Glomerular visceral epithelial cell (primary cell): ENCODE measurements at regions not wholly inside any gene's neighbourhood (a gene's known extent, or its start where the extent isn't known, plus 50 kb on each side); places are given as distances from the start of the nearest gene placed in this dataset.
A peak's percentile ranks its signal among the peaks of the same experiment; 100 is the strongest.
"Not testable (repeated sequence)": the region's sequence is repeated elsewhere in the genome, so short reads cannot be mapped to it uniquely, and the experiment has no call there.

Source experiments
- DNase-seq: peaks from one replicate; pipeline ENCODE4 v3.0.0-alpha.2; 2016; ENCODE audit errors: extremely low spot score

DNA sequence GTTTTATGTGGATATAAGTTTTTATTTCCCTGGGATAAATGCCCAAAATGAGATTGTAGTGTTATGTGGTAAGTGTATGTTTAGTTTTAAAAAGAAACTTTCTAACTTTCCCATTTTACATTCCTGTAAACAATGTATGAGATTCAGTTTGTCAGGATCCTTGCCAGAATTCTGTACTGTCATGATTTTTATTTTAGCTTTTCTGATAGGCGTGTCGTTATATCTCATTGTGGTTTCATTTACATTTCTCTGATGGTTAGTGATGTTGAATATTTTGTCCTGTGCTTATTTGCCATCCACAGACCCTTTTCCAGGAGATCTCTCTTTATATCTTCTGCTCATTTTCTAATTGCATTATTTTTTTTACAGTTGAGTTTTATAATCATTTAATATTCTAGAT is 245.6 kb upstream of the CDH2 start:
- DNase-seq, result no peak

DNA sequence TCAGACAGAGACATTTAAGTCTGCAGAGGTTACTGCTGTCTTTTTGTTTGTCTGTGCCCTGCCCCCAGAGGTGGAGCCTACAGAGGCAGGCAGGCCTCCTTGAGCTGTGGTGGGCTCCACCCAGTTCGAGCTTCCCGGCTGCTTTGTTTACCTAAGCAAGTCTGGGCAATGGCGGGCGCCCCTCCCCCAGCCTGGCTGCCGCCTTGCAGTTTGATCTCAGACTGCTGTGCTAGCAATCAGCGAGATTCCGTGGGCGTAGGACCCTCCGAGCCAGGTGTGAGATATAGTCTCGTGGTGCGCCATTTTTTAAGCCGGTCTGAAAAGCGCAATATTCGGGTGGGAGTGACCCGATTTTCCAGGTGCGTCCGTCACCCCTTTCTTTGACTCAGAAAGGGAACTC is 245.0 kb upstream of the CDH2 start:
- DNase-seq, result not testable (repeated sequence)

DNA sequence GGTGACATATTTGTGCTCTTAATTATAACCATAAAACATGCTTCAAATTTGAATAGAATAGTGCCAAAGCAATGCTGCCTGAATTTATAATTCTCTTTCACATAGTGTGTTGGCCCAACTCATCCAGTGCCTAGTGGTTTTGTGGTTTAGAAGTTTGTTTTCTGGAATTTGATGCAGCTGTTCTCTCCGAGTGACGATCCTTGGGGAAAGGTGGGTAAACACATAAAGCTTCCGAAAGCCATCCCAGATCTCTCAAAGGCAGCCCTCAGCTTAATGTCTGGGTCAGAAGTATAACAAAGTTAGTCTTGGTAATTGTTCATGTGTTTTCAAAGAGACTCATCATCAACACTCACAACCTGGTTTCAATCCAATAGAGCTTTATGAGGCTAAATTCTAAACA is 235.6 kb upstream of the CDH2 start:
- no peak for DNase-seq

DNA sequence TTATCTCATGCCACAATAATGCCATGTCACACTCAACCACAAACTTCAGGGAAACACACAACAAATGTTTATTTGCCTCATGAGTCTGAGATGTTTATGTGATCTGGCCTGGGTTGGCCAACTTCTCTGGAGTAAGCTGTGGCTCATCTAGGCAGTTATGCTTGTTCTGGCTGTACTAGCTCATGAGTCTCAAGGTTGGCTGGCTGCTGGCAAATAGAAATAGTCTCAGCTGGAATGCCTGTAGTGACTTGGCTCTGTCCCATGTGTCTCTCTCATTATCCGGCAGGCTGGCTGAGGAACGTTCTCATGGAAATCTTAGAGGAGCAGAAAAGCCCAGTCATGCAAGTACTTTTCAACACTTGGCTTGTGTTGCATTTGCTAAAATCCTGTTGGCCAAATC is 234.9 kb upstream of the CDH2 start:
- no peak for DNase-seq

DNA sequence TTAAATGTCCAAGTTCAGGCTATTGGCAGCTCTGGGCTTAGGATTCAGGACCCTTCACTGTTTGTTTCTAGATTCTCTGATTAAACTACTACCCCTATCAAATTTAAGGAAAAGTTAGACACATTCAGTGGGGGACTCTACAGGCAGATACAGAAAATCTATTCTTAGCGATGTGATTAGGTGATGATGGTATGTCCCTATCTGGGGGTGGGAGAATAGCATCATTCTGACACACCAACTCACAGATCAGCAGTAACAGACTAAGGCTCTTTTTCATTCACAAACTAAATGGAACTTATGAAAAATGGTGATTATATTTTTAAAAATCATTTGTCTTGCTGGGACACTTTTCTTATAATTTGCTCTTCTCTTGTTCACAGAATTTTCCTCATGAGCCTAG is 232.9 kb upstream of the CDH2 start:
- DNase-seq, result no peak

DNA sequence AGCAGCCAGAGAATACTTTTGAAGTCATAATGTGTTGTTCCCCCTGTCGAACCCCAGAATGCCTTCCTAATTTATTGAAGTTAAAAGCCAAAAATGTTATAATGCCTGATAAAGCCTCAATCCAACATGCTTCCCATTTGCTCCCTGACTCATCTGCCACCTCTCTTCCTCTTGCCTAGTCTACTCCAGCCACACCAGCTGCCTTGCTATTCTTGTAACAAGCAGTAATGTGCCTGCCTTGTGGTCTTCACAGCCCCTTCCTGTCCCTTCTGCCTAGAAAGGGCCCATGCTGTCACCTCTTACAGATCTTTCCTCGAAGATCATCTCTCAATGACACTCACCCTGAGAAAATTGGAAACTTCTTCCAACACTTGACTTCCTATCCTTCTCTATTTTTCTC is 231.6 kb upstream of the CDH2 start:
- DNase-seq, result no peak

DNA sequence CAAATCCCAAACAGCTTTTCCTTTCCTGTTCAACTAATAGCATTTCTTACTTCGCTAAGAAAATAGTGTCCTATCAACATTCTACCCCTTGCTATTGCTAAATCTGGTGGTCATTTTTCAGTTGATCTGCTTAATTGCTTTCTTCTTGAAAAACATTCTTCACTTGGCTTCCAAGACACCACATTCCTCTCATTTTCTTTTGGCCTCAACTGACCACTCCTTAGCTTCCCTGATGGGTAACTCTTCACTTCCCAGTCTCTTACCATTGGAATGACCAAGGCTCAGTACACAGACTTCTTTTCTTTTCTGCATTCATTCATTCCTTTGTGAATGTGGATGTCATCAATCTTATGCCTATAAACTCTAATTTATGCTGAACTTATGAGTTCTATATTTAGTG is 230.8 kb upstream of the CDH2 start:
- no peak for DNase-seq

DNA sequence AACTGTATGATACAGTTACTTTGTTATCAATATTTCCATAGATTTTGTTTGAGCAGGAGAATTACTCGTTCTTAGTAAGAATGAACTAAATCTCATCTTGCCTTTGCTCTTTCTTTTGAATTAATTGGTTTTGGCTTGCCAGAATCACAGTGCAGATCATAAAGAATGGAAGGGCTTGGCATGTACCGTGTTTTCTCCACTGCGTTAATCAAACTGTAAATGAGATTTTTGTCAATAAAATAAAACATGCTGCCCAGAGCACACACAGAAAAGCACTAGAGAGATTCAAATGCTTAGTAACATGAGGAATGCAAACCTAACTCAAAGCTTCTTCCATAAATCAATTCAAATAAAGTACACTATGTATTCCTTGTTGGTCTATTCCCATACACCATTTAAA is 229.6 kb upstream of the CDH2 start:
- no peak for DNase-seq

DNA sequence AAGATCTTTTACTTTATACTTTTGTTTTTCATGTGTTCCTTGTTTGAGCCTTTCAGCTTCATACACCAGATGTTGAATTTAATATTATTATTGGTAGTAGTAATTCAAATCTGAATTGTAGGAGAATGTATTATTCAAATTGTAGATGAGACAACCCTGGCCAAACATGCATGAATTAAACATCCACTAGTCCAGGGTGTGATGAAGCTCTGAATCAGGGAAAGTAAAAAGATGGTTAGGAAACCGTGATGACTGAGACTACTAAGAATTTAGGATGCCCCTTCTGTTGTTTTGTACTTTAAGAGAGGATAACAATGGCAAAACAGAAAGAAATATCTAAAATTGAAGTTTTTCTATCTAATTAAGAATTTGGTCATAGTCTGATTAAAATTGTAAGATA is 227.8 kb upstream of the CDH2 start:
- DNase-seq, result no peak

DNA sequence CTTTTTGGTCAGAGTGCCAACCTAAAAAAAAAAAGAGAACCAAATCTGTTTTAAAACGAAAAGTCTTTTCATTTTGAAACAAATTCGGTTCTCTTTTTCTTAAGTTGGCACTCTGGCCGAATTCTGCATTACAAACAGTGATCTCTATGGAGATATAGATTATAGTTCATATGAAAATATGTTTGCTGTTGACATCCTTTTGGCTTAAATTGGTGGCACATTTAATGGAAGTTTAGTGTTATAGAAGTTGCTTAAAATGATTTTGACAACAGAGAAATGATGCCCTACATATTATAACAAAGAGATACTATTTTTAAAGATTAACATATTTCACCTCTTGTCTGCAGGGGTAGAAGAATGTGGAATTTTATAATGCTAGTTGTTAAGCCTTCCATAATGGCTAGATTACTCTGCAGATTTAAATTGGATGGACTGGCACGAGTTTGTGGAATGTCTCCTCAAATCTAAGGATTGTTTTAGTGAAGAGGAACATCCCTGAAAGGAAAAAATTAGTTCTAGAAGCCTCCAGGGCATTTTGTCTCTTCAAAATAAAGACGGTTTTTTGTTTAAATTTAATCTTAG is 222.9 kb upstream of the CDH2 start:
- no peak for DNase-seq

DNA sequence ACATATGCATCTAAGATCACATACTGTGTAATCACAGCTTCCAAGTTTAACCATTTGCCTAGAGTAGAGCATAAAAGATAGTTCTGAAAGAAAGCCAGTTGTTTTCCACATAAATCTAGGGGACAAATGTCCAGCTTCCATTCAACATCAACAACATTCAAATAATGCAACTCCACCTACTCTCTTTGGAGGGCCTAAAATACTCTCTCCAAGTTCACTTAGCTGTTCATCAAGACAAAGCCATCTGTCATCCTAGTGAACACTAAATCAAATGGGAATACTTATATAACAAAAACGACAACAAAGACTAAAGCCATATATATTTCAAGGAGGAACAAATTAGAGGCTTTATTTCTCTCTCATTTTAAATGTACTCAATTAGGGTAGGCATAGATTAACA is 221.5 kb upstream of the CDH2 start:
- no peak for DNase-seq

DNA sequence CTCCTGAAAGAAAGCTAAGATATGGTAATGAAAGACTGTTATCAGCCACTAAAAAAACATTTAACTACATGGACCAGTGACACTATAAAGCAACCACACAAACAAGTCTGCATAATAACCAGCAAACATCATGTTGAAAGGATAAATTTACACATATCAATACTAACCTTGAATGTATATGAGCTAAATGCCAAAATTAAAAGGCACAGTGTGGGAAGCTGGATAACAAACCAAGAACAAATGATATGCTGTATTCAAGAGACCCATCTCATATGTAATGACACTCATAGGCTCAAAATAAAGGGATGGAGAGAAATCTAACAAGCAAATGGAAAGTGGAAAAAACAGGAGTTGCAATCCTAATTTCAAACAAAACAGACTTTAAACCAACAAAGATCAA is 213.1 kb upstream of the CDH2 start:
- no peak for DNase-seq

DNA sequence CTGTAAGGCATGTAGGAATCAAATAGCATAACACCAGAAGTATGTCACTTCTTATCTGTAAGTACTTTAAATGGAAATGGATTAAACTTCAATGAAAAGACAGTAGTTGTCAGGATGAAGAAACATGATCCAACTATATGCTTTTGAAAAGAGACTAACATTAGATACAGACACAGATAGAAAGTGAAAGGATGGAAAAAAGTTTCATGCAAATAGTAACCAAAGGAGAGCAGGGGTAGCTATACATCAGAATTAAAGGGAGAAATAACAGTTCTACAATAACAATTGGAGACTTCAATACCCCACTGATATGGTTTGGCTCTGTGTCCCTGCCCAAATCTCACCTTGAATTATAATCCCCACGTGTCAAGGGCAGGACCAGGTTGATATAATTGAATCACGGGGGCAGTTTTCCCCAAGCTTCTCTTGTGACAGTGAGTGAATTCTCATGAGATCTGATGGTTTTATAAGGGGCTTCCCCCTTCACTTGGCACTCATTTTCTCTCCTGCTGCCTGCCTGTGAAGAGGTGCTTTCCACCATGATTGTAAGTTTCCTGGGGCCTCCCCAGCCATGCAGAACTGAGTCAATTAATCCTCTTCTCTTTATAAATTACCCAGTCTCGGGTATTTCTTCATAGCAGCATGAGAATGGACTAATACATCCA is 205.4 kb upstream of the CDH2 start:
- no peak for DNase-seq

DNA sequence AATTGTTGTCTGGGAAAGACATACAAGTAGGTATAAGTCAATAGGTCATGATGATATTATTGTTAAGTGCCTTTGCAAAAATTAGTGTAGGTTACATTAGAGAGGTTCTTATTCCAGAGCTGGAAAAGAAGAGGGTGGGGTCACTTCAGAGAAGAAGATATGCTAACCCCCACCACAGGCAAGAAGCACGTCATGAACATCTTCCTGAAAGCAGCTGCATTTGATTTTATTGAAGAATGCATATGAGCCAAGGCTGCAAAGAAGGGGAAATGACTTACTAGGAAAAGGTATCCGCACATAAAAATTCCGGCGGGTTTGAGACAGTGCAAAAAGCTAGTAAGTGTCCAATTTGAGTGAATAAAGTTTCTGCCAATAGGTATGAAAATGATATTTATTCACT is 195.3 kb upstream of the CDH2 start:
- no peak for DNase-seq

DNA sequence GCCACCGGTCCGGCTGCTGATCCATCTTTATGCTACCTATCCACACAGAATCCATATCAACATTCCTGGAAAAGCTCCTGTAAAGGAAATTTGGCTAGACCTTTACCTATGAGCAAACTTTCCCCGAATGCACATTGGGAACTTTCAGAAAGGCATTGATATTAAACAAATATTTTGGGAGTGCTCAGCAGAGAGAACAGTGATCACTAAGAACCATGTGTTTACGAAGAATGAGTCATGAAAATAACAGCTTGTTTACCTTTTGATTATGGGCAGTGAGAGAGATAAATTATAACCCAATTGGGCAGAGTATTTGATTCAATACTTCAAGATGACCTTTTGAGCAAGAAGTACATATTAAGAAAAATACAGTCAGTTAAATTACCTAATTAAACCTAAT is 189.7 kb upstream of the CDH2 start:
- DNase-seq, result no peak

DNA sequence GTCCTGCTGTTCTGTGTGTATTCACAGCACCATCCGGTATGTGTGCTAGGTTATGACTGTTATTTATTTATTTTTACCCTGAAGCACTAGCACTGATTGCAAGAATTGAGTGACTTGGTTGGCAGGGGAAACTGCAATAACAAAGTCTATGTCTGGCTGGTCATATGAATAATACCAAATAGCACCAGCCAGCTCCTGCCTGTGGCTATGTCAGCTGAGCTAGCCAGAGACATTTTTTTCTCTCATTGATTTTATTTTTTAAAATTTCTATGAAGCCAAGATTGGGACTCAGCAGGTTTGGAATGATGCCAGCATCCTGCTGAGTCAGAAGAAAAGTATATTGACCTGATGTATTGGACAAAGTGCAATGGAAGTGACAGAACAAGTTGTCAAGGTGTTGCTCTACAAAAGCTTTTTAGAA is 188.5 kb upstream of the CDH2 start:
- peak; percentile 38 for DNase-seq

DNA sequence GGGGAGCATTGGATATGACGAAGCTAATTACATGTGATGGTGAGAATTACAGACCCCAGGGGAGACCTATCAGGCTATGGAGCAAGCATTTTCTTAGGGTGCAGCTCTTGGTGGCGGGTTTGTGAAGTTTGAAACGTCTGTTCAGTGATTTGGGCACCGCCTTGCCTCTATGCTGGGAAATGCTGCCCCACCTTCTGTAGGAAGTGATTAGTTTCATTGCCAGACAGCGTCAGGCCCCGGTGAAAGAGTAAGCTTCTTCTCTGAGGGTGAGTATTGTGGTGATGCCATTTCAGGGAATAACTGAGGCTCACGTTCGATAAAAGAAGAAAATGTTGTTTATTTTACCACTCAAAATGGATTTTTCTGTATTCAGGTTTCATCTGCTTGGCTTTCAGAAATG is 186.2 kb upstream of the CDH2 start:
- DNase-seq, result no peak

DNA sequence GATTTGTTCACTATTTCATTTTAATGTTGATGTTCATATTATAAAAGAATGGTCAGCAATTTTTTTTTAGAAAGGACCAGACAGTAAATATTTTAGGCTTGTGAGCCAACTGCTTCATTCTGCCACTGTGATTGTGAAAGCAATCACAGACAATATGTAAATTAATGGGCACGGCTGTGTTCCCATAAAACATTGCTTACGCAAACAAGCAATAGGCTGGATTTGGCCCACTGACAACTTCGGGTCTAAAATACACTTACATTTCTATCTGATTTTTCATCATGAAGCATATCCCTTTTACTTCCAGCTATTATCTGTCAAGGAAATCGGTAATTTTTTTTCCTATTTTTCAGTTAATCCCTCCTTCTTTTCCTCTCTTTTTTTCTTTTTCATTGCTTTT is 182.2 kb upstream of the CDH2 start:
- no peak for DNase-seq

DNA sequence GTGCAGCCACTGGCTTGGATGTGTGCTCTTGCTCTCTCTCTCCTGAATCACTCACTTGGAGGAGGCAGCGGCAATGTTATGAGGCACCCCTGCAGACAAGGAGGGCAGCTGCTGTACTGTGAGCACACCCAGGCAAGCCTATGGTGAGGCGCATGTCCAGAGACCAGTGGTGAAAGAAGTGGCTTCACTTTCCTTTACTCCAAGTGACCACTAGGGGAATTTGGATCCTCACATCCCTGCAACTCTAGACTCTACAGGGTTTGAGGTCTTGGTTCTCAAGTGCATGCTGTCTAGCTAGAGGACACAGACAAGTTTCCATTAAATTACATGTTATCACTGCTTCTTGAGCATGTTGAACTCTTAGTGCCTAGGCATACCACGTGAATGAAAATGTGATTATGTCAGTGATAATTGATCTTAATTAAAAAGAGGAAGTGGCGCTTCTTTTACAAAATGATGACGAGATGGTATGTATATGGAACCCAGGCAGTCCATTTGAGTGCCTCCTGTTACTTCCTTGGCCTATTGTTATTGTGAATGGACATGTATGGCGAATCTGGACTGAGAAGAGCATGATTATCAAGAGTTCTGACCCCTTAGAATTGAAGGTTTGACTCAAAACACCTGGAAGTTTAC is 181.0 kb upstream of the CDH2 start:
- no peak for DNase-seq

DNA sequence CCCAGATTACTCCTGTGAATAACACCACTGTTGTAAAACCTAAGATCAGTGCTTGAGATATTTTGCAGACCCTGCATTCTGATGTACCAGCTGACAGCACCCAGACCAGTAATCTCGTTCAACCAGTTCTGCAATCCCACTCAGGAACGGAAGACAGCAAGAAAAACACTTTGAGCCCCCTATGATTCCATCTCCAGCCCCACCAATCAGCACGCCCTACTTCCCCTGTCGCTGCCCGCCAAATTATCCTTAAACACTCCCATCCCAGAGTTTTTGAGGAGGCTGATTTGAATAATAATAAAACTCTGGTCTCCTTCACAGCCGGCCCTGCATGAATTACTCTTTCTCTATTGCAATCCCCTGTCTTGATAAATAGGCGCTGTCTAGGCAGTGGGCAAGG is 173.9 kb upstream of the CDH2 start:
- no peak for DNase-seq

DNA sequence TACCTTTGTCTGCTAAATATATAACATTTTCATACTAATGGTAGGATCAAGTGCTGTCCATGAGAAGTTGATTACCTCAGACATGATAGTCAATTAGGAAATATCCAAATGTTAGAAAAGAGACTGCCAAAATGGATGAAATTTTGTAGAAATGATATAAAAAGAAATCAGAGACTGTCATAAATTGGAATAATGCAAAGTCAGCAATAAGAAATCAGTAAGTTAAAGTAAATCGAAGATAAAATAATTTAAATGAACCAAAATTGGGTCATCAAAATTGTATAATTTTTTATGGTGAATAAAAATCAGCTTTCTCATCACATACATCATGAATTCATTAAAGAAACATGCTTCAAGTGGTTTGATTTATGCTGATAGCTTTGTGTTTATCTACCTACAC is 165.3 kb upstream of the CDH2 start:
- DNase-seq, result no peak

DNA sequence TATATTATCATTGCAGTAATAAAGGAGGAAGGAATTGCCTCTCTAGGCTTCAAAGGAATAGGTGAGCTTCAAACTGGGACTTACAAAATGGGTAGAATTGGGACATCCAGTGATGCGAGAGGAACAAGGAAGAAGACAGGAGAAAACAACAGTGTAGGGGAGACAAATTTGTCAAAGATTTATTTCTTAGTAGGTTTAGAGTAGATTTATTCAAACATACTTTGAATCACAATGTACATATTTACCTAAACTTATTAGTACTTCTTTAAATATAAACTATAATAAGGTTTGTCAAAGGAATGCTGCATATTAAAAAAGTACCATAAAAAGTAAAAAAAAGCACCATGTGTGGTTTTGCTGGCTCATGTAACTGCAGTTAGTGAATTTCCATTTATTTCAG is 161.4 kb upstream of the CDH2 start:
- DNase-seq, result no peak

DNA sequence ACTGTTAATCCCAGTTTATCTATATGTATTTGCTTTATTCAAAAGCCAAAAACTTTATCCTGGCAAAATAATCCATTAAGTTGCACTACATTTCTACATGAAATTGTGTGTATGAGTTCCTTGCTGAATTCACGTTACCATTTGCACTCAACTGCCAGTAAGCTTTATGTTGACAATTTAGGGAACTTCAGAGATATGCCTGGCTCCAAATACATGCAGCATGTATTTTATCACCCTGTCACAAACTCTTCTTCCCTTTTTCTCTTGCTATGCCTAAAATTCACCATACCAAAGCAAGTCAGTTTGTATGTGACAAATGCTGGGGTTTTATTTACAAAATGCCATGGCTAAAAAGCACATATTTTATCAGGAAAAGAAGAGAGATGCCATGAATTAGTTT is 157.6 kb upstream of the CDH2 start:
- DNase-seq, result no peak

DNA sequence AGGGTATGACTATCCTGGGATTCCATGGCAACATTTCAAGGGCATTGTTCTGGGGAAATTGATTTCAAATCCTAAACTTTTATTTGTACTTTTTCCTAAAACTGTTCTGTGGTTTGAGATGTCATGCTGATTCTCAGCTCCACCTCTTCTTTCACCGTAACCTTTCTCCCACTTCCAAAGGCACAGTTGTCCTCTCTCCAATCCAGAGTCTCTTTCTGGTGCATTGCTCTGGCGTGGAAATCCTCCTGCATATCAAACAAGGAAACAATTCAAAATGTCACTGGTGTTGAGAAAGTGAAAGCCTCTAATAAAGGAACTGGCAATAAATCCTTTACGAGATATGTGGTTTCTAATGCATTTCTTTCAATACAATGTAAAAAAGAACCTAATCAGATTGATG is 155.1 kb upstream of the CDH2 start:
- DNase-seq, result no peak
